ENCODE measurements at regions not wholly inside any gene's neighbourhood (a gene's known extent, or its start where the extent isn't known, plus 50 kb on each side); places are given as distances from the start of the nearest gene placed in this dataset.

DNA sequence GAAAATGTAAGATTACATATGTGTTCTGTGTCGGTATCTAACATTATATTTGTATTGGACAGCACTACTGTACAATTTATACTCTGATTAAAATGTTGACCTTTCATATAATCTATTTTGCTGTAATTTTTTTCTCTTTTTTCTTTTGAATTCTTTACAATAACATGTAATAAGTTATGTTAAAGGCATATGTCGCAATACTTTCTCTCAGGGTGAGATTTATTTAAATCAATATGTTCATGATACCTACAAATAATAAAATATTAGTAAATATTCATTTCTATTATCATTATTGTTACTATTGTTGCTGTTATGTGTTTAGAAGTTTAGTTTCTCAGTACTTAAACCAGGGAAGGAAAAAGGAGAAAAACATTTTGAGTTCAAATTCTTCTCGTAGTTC is 807.4 kb downstream of the STIM2 start:
- no peak overlapping the region for H3K27ac Mint-ChIP-seq (ENCODE audit: unreplicated experiment)
- H3K4me3 Mint-ChIP-seq (ENCODE audit: unreplicated experiment) = no peak overlapping the region
- no peaks in the 10 kb centered on the region for H3K27me3 Mint-ChIP-seq (ENCODE audit: unreplicated experiment)
- H3K4me1 Mint-ChIP-seq (ENCODE audit: low read depth, unreplicated experiment) = peaks cover 6% of the 10 kb centered on the region
- H3K36me3 Mint-ChIP-seq (ENCODE audit: unreplicated experiment) = no peaks in the 10 kb centered on the region
- no peak for DNase-seq
- no peaks in the 10 kb centered on the region for H3K9me3 Mint-ChIP-seq (ENCODE audit: unreplicated experiment)
- TF ChIP-seq, protein P1, sequence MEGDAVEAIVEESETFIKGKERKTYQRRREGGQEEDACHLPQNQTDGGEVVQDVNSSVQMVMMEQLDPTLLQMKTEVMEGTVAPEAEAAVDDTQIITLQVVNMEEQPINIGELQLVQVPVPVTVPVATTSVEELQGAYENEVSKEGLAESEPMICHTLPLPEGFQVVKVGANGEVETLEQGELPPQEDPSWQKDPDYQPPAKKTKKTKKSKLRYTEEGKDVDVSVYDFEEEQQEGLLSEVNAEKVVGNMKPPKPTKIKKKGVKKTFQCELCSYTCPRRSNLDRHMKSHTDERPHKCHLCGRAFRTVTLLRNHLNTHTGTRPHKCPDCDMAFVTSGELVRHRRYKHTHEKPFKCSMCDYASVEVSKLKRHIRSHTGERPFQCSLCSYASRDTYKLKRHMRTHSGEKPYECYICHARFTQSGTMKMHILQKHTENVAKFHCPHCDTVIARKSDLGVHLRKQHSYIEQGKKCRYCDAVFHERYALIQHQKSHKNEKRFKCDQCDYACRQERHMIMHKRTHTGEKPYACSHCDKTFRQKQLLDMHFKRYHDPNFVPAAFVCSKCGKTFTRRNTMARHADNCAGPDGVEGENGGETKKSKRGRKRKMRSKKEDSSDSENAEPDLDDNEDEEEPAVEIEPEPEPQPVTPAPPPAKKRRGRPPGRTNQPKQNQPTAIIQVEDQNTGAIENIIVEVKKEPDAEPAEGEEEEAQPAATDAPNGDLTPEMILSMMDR (IDR thresholded peaks at IDR 0.05; ENCODE audit: partially characterized antibody, unreplicated experiment) = no peak

DNA sequence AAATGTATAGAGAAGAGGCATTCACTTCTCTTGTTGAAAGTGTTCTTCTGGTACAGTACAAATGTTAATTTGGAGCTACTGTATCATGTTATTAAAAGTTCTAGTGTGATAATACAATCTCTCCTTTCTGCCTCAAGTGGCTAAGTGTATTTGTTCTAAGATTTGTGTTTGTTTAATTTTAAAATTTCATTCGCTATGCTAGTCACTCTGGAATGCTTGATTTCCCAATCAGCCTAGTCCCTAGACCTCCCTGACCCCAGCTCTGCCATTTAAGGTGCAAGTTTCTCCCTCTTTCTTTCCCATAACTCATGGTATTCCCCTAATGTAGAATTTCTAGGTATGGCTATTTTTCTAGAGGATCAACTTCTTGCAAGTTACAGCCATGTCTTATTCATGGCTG is 817.4 kb downstream of the STIM2 start:
- H3K4me3 Mint-ChIP-seq (ENCODE audit: unreplicated experiment) = no peak overlapping the region
- peaks cover 2% of the 10 kb centered on the region for H3K4me1 Mint-ChIP-seq (ENCODE audit: low read depth, unreplicated experiment)
- H3K9me3 Mint-ChIP-seq (ENCODE audit: unreplicated experiment) = no peaks in the 10 kb centered on the region
- DNase-seq = no peak
- TF ChIP-seq, protein P1 (IDR thresholded peaks at IDR 0.05; ENCODE audit: partially characterized antibody, unreplicated experiment) = no peak
- no peaks in the 10 kb centered on the region for H3K36me3 Mint-ChIP-seq (ENCODE audit: unreplicated experiment)
- H3K27me3 Mint-ChIP-seq (ENCODE audit: unreplicated experiment) = no peaks in the 10 kb centered on the region
- no peak overlapping the region for H3K27ac Mint-ChIP-seq (ENCODE audit: unreplicated experiment)

DNA sequence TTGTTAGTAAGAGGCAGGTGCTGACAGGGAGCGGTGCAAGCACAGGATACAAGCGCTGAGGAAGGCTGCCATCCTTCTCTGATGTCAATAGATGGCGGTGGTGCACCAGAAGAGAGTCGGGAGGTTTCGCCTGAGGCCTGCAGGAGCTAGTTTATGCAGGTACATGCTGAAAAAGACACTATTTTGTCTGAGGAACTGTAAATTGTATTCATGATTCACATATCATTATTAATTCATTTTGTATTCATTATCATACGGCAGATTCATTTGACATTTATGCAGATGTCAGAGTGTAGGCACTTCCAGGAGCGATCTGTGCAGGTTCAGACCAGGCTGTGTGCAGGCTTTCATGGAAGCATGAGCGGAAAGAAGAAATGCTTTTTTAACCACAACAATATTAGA is 824.0 kb downstream of the STIM2 start:
- Mint-ChIP-seq H3K27ac (ENCODE audit: unreplicated experiment) (no peak overlapping the region), H3K27me3 (ENCODE audit: unreplicated experiment) (no peaks in the 10 kb centered on the region), H3K9me3 (ENCODE audit: unreplicated experiment) (no peaks in the 10 kb centered on the region), H3K36me3 (ENCODE audit: unreplicated experiment) (no peaks in the 10 kb centered on the region), H3K4me1 (ENCODE audit: low read depth, unreplicated experiment) (peaks cover 8% of the 10 kb centered on the region), H3K4me3 (ENCODE audit: unreplicated experiment) (no peak overlapping the region)
- TF ChIP-seq, protein P1 (IDR thresholded peaks at IDR 0.05; ENCODE audit: partially characterized antibody, unreplicated experiment) = peak; percentile 53
- peak; percentile 68 for DNase-seq

DNA sequence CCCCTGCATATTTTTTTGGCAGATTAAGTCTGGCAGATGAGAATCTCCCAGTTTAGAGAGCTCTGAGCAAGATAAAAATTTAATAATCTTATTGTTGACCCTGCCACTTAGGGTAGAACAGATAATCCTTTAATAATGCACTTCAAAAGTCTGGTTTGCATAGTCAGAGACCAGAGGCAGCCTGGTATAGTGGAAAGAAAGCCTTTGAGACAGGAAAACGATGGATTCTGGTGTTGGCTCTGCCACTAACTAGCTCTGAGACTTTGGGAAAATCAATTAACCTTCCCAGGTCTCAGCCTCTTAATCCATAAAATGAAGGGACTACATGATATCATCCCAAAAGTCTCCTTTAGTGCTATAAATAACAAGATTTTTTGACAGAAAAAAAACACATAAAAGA is 824.5 kb downstream of the STIM2 start:
- no peaks in the 10 kb centered on the region for H3K36me3 Mint-ChIP-seq (ENCODE audit: unreplicated experiment)
- no peaks in the 10 kb centered on the region for H3K27me3 Mint-ChIP-seq (ENCODE audit: unreplicated experiment)
- H3K4me1 Mint-ChIP-seq (ENCODE audit: low read depth, unreplicated experiment) = peaks cover 8% of the 10 kb centered on the region
- TF ChIP-seq, protein P1 (IDR thresholded peaks at IDR 0.05; ENCODE audit: partially characterized antibody, unreplicated experiment) = no peak
- no peak overlapping the region for H3K27ac Mint-ChIP-seq (ENCODE audit: unreplicated experiment)
- no peak overlapping the region for H3K4me3 Mint-ChIP-seq (ENCODE audit: unreplicated experiment)
- no peak for DNase-seq
- no peaks in the 10 kb centered on the region for H3K9me3 Mint-ChIP-seq (ENCODE audit: unreplicated experiment)

DNA sequence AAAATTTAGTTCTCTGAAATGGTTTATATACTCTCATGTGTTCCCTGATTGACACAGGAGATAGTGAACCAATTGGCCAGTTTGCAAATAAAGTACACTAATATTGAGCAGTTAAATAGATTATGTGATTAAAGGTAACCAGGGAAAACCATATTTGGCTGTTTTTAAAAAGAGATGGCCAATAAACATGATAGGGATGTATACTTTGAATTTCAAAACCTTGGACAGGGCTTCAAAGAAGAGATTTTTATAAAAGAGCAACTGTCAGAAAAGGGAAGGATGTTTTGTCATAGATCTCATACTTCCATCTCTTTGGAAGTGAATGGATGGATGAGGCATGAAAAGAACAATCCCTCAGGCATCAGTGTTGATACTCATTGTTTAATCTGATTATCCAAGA is 825.3 kb downstream of the STIM2 start:
- TF ChIP-seq, protein P1 (IDR thresholded peaks at IDR 0.05; ENCODE audit: partially characterized antibody, unreplicated experiment) = no peak
- no peaks in the 10 kb centered on the region for H3K9me3 Mint-ChIP-seq (ENCODE audit: unreplicated experiment)
- no peaks in the 10 kb centered on the region for H3K27me3 Mint-ChIP-seq (ENCODE audit: unreplicated experiment)
- no peak overlapping the region for H3K27ac Mint-ChIP-seq (ENCODE audit: unreplicated experiment)
- no peaks in the 10 kb centered on the region for H3K36me3 Mint-ChIP-seq (ENCODE audit: unreplicated experiment)
- H3K4me1 Mint-ChIP-seq (ENCODE audit: low read depth, unreplicated experiment) = peaks cover 8% of the 10 kb centered on the region
- DNase-seq = no peak
- no peak overlapping the region for H3K4me3 Mint-ChIP-seq (ENCODE audit: unreplicated experiment)

Data from glutamatergic neuron (in vitro differentiated cells).